Peyer's patch (tissue), 4 donors: ENCODE measurements at regions not wholly inside any gene's neighbourhood (a gene's known extent, or its start where the extent isn't known, plus 50 kb on each side); places are given as distances from the start of the nearest gene placed in this dataset.

Experiments
- POLR2A ChIP-seq, 2 donors: fragments of 450-650 bp; IDR thresholded peaks; one replicate each; pipeline ENCODE4 v1.5.1; 2017; ENCODE audit warnings: antibody characterized with exemption in 2 of 2, mild to moderate bottlenecking in 2 of 2, moderate library complexity in 2 of 2
- TF ChIP-seq, protein P1 (sequence below), 6 experiments: fragments of 450-650 bp in 4 of 6; fragments of 200-600 bp in 2 of 6; sonication (generic) in 1 of 6; IDR thresholded peaks; one replicate each; pipeline ENCODE4 v1.5.1; 2017 to 2019; ENCODE audit warnings: antibody characterized with exemption in 6 of 6, mild to moderate bottlenecking in 3 of 6, moderate library complexity in 1 of 6

- TF ChIP-seq POLR2A (IDR thresholded peaks at IDR 0.05), result no peak
- TF ChIP-seq, protein P1, sequence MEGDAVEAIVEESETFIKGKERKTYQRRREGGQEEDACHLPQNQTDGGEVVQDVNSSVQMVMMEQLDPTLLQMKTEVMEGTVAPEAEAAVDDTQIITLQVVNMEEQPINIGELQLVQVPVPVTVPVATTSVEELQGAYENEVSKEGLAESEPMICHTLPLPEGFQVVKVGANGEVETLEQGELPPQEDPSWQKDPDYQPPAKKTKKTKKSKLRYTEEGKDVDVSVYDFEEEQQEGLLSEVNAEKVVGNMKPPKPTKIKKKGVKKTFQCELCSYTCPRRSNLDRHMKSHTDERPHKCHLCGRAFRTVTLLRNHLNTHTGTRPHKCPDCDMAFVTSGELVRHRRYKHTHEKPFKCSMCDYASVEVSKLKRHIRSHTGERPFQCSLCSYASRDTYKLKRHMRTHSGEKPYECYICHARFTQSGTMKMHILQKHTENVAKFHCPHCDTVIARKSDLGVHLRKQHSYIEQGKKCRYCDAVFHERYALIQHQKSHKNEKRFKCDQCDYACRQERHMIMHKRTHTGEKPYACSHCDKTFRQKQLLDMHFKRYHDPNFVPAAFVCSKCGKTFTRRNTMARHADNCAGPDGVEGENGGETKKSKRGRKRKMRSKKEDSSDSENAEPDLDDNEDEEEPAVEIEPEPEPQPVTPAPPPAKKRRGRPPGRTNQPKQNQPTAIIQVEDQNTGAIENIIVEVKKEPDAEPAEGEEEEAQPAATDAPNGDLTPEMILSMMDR (IDR thresholded peaks at IDR 0.05), result no peak
Measured at GRCh38 chr10:3887404-3887803, 102.4 kb upstream of the KLF6 start.
